Memory B cell (primary cell): ENCODE measurements at regions not wholly inside any gene's neighbourhood (a gene's known extent, or its start where the extent isn't known, plus 50 kb on each side); places are given as distances from the start of the nearest gene placed in this dataset.

Source experiments
- ATAC-seq: fragments of 150-1000 bp; cut with Tn5 transposase; 2 replicates; pipeline ENCODE4 v1.10.0; 2021; ENCODE audit warnings: low read depth, mild to moderate bottlenecking, moderate library complexity
- DNase-seq, 2 donors: peaks; one replicate each; pipeline ENCODE4 v3.0.0; 2022; ENCODE audit warnings: low spot score in 2 of 2
- H3K27ac Mint-ChIP-seq: one replicate; pipeline ENCODE4 v1.8.0; 2022; ENCODE audit warnings: mild to moderate bottlenecking, moderate library complexity, mixed read lengths
- H3K27me3 Mint-ChIP-seq: one replicate; pipeline ENCODE4 v1.8.0; 2022; ENCODE audit warnings: mixed read lengths
- H3K36me3 Mint-ChIP-seq: one replicate; pipeline ENCODE4 v1.8.0; 2022; ENCODE audit warnings: mild to moderate bottlenecking, mixed read lengths
- H3K4me1 Mint-ChIP-seq: one replicate; pipeline ENCODE4 v1.8.0; 2022; ENCODE audit warnings: mixed read lengths
- H3K4me3 Mint-ChIP-seq: one replicate; pipeline ENCODE4 v1.8.0; 2022; ENCODE audit warnings: mild to moderate bottlenecking, moderate library complexity, mixed read lengths
- H3K9me3 Mint-ChIP-seq: one replicate; pipeline ENCODE4 v1.8.0; 2022; ENCODE audit warnings: mixed read lengths

GRCh38 chr5:68949256-68949655 lies 144.6 kb upstream of the SLC30A5 start:
- Mint-ChIP-seq H3K9me3 (no peaks in the 10 kb centered on the region), H3K4me1 (no peaks in the 10 kb centered on the region), H3K27me3 (peaks cover 6% of the 10 kb centered on the region), H3K36me3 (no peaks in the 10 kb centered on the region), H3K4me3 (no peak overlapping the region), H3K27ac (no peak overlapping the region)
- no peak for ATAC-seq
- DNase-seq = no peak

DNA sequence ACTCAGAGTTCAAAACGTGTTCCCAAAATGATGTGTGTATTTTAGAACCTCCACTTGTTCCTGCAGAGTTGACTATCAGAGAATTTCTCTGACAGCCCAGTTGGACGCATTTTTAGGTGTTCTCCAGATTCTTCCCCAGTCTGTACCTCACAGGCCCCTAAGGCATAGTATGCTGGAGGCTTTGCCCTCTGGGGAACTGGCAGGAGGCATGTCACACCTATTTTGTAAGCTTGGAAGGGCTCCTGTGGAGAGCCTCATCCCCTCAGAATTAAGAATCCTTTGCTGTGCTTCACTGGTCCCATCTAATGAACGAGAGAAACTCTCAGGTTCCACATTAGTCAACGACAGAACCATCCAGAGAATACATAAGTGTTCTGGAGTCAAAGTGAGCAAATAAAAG lies 144.1 kb upstream of the SLC30A5 start:
- H3K36me3 Mint-ChIP-seq = no peaks in the 10 kb centered on the region
- no peaks in the 10 kb centered on the region for H3K9me3 Mint-ChIP-seq
- no peak for DNase-seq
- ATAC-seq = no peak
- peaks cover 7% of the 10 kb centered on the region for H3K27me3 Mint-ChIP-seq
- no peak overlapping the region for H3K27ac Mint-ChIP-seq
- no peaks in the 10 kb centered on the region for H3K4me1 Mint-ChIP-seq
- H3K4me3 Mint-ChIP-seq = no peak overlapping the region

GRCh38 chr5:68950125-68950524 lies 143.7 kb upstream of the SLC30A5 start:
- Mint-ChIP-seq H3K27ac (no peak overlapping the region), H3K27me3 (peaks cover 7% of the 10 kb centered on the region), H3K36me3 (no peaks in the 10 kb centered on the region), H3K4me3 (no peak overlapping the region), H3K9me3 (no peaks in the 10 kb centered on the region), H3K4me1 (no peaks in the 10 kb centered on the region)
- DNase-seq (no peak), ATAC-seq (no peak)

GRCh38 chr5:68950930-68951329 lies 142.9 kb upstream of the SLC30A5 start:
- no peak overlapping the region for H3K27ac Mint-ChIP-seq
- H3K36me3 Mint-ChIP-seq = no peaks in the 10 kb centered on the region
- no peaks in the 10 kb centered on the region for H3K4me1 Mint-ChIP-seq
- no peak overlapping the region for H3K4me3 Mint-ChIP-seq
- ATAC-seq (no peak), DNase-seq (no peak)
- no peaks in the 10 kb centered on the region for H3K9me3 Mint-ChIP-seq
- peaks cover 4% of the 10 kb centered on the region for H3K27me3 Mint-ChIP-seq

GRCh38 chr5:68953231-68953874 lies 140.5 kb upstream of the SLC30A5 start:
- no peaks in the 10 kb centered on the region for H3K4me1 Mint-ChIP-seq
- no peak for DNase-seq
- H3K27me3 Mint-ChIP-seq = peaks cover 4% of the 10 kb centered on the region
- H3K4me3 Mint-ChIP-seq = no peak overlapping the region
- H3K9me3 Mint-ChIP-seq = no peaks in the 10 kb centered on the region
- H3K36me3 Mint-ChIP-seq = no peaks in the 10 kb centered on the region
- no peak overlapping the region for H3K27ac Mint-ChIP-seq
- ATAC-seq = no peak

DNA sequence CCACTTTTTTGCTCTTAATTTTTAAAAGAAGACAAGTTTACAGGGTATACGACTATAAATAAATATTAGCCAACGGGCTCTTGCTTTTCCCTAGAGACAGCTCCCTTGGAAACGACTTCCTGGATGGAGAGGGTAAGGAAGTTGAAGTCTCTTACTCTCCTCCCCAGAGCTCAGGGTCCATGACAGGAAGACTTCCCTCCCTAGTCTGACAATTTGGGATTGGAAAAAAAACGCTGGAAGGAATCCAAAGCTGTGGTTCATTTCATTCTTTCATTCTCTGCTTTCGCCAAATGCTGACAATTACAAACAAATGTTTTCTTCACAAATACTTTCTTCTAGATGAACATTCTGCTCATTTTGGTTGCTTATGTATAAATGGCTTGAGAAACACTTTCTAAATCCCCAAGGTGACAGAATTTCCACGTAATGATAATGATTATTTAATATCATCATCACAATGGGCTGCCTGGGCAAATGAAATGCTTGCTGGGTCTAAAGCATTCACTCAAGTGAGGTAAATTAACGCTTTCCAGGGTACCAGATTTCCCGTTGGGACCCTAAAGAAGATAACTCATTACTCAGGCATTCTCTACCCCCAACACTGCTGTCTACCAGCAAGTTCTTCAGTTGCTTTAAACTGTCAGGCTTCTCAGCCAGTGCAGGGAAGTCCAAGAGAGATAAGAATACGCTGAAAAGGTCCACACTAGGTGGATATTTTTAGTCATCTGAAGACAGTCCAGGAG lies 139.8 kb upstream of the SLC30A5 start:
- Mint-ChIP-seq H3K4me1 (no peaks in the 10 kb centered on the region), H3K27ac (no peak overlapping the region), H3K36me3 (no peaks in the 10 kb centered on the region), H3K4me3 (no peak overlapping the region), H3K27me3 (peaks cover 4% of the 10 kb centered on the region), H3K9me3 (no peaks in the 10 kb centered on the region)
- DNase-seq (no peak), ATAC-seq (no peak)

GRCh38 chr5:68954618-68954910 lies 139.2 kb upstream of the SLC30A5 start:
- no peak for DNase-seq
- Mint-ChIP-seq H3K27ac (no peak overlapping the region), H3K4me1 (no peaks in the 10 kb centered on the region), H3K27me3 (peaks cover 4% of the 10 kb centered on the region), H3K9me3 (no peaks in the 10 kb centered on the region), H3K4me3 (no peak overlapping the region), H3K36me3 (no peaks in the 10 kb centered on the region)
- ATAC-seq = no peak

- DNase-seq = no peak
- H3K4me1 Mint-ChIP-seq = no peaks in the 10 kb centered on the region
- peaks cover 4% of the 10 kb centered on the region for H3K27me3 Mint-ChIP-seq
- H3K9me3 Mint-ChIP-seq = no peaks in the 10 kb centered on the region
- ATAC-seq = no peak
- H3K27ac Mint-ChIP-seq = no peak overlapping the region
- no peaks in the 10 kb centered on the region for H3K36me3 Mint-ChIP-seq
- H3K4me3 Mint-ChIP-seq = no peak overlapping the region
Measured at GRCh38 chr5:68957591-68957990, 136.2 kb upstream of the SLC30A5 start.

DNA sequence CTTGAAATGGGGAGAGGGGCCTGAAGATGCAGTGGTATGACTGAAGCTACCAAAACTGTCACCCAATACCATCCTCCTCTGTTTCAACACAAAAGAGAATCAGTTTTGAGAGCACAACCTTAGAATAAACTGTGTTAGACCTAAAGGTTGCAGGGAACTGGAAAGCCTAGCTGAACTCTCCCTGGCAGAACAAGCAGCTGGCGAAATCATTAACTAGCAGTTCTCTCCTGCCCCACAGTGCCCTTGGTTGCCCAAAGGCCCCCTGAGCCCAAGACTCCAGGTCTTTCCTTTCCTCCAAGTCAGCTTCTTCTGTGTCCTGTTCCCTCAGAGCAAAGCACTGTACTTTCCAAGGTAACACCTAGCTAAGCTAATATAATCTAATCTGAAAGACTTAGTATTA lies 135.4 kb upstream of the SLC30A5 start:
- H3K27ac Mint-ChIP-seq = no peak overlapping the region
- H3K36me3 Mint-ChIP-seq = no peaks in the 10 kb centered on the region
- DNase-seq (no peak), ATAC-seq (no peak)
- no peaks in the 10 kb centered on the region for H3K9me3 Mint-ChIP-seq
- no peak overlapping the region for H3K4me3 Mint-ChIP-seq
- peaks cover 2% of the 10 kb centered on the region for H3K27me3 Mint-ChIP-seq
- no peaks in the 10 kb centered on the region for H3K4me1 Mint-ChIP-seq

GRCh38 chr5:68960456-68960855 lies 133.4 kb upstream of the SLC30A5 start:
- ATAC-seq (no peak), DNase-seq (no peak)
- Mint-ChIP-seq H3K9me3 (no peaks in the 10 kb centered on the region), H3K27me3 (no peaks in the 10 kb centered on the region), H3K36me3 (no peaks in the 10 kb centered on the region), H3K4me3 (no peak overlapping the region), H3K4me1 (no peaks in the 10 kb centered on the region), H3K27ac (no peak overlapping the region)

DNA sequence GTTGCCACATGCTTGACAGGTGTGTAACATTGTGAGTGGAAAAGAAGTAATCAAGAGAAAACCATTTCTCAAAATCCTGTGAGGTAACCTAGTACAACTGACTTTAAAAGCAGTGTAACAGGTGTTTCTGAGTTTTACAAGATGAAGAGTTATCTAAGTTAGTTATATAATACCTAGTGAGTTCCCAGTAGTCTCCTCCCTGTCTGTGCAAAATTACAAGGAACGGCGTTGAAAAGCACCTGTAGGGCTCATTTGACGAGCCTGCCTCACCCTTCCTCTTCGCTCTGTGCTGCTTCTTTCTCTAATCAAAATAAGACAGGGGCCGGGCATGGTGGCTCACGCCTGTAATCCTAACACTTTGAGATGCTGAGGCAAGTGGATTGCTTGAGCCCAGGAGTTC lies 132.9 kb upstream of the SLC30A5 start:
- DNase-seq (no peak), ATAC-seq (no peak)
- H3K27me3 Mint-ChIP-seq = no peaks in the 10 kb centered on the region

DNA sequence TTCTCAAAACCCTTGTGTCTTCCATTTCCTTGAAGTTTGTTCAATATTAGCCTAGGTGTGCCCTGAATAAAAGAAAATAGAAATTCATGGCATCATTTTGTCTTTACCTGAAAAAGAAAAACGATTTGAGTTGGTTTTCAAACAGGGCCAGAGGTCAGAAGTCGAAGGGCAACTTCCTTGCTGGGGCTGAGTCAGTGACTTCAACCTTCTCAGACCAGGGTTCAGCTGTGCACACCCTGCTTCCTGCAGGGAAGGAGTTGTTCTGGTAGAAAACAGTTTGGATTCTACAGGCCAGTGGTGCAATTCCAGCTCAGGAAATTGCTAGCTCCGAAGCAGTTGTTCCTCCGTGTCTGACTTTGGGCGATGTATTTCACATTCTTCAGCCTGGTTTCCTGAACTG lies 132.1 kb upstream of the SLC30A5 start:
- Mint-ChIP-seq H3K27ac (no peak overlapping the region), H3K4me3 (no peak overlapping the region), H3K36me3 (no peaks in the 10 kb centered on the region), H3K4me1 (no peaks in the 10 kb centered on the region), H3K9me3 (no peaks in the 10 kb centered on the region), H3K27me3 (no peaks in the 10 kb centered on the region)
- ATAC-seq (no peak), DNase-seq (no peak)

More for the DNA sequence above, 132.9 kb upstream of the SLC30A5 start:
- H3K36me3 Mint-ChIP-seq = no peaks in the 10 kb centered on the region
- H3K4me3 Mint-ChIP-seq = no peak overlapping the region
- H3K27ac Mint-ChIP-seq = no peak overlapping the region
- no peaks in the 10 kb centered on the region for H3K9me3 Mint-ChIP-seq
- no peaks in the 10 kb centered on the region for H3K4me1 Mint-ChIP-seq

- DNase-seq (no peak), ATAC-seq (no peak)
- H3K4me1 Mint-ChIP-seq = no peaks in the 10 kb centered on the region
- no peaks in the 10 kb centered on the region for H3K9me3 Mint-ChIP-seq
- H3K27ac Mint-ChIP-seq = no peak overlapping the region
- no peaks in the 10 kb centered on the region for H3K27me3 Mint-ChIP-seq
- no peak overlapping the region for H3K4me3 Mint-ChIP-seq
- H3K36me3 Mint-ChIP-seq = no peaks in the 10 kb centered on the region
Measured at GRCh38 chr5:68962757-68963484, 130.9 kb upstream of the SLC30A5 start.

GRCh38 chr5:68964679-68965078 lies 129.1 kb upstream of the SLC30A5 start:
- no peak for ATAC-seq

More at GRCh38 chr5:68964679-68965078, 129.1 kb upstream of the SLC30A5 start:
- Mint-ChIP-seq H3K4me3 (no peak overlapping the region), H3K36me3 (no peaks in the 10 kb centered on the region), H3K4me1 (no peaks in the 10 kb centered on the region), H3K27me3 (peaks cover 3% of the 10 kb centered on the region), H3K9me3 (no peaks in the 10 kb centered on the region), H3K27ac (no peak overlapping the region)
- no peak for DNase-seq
